HG03354 (cell line): ENCODE measurements at regions not wholly inside any gene's neighbourhood (a gene's known extent, or its start where the extent isn't known, plus 50 kb on each side); places are given as distances from the start of the nearest gene placed in this dataset.

Source experiments
- ATAC-seq: cut with Tn5 transposase; IDR thresholded peaks from one replicate; pipeline ENCODE4 v1.9.1; 2021; ENCODE audit warnings: mild to moderate bottlenecking; ENCODE audit not compliant: unreplicated experiment, poor library complexity, severe bottlenecking

DNA sequence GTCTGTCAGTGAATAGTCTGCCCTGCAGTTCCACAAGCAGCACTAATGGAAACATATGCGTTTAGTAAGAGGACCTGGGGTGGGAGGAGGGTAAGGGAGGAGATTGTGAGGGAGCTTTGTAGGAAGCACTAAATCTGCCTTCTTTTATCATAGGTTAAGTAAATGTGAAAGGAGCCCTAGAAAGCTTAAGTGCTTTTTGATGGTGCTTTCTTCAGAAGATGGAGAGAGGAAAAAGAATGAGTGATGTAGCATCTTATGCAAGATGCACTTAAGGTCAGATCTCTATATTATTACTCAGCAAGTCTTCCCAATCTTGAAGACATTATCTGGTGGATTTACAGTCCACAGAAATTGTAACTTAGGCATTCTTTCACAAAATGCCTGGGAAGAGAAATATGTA, 322.7 kb downstream of the PDHA2 start:
- no peak for ATAC-seq

DNA sequence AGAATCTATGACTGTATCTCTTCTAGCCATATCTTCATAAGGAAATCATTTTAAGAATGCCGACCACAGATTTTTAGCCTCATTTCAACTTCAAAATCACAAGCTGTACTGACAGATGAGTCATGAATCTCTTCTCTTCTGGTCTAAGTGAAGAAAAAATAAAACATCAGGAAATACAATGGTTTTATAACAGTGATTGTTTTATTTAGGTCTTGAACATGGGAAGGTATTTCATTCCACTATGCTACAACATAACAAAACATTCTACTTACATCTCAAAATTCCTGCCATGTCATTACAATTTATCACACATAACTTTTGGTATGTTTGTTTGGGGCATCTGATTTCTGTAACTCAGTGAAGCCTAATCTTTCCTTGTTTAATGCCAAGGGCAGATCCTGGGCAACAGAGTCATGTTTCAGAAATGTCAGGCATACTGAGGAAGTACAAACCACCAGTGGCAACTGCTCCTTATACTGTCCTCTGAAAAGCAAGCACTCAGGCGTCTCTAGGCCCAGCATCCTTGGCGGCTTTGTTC, 325.0 kb downstream of the PDHA2 start:
- ATAC-seq: no peak

DNA sequence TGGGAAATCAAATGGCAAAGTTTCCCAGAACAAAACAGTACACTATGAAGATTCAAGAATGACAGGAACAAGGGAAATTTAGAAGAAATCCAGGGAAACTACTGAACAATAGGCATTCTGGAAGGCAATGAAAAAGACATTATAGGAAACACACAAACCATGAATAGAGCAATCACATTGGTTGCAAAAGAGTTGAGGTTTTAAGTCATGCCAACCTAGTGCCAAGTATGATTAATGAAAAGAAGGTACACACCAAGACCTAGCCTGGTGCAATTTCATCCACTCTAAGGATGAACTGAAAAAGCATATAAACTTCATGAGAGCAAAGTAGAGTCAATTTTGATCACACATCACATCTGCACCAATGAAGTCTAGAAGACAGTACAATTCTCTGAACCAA, 326.9 kb downstream of the PDHA2 start:
- no peak for ATAC-seq

DNA sequence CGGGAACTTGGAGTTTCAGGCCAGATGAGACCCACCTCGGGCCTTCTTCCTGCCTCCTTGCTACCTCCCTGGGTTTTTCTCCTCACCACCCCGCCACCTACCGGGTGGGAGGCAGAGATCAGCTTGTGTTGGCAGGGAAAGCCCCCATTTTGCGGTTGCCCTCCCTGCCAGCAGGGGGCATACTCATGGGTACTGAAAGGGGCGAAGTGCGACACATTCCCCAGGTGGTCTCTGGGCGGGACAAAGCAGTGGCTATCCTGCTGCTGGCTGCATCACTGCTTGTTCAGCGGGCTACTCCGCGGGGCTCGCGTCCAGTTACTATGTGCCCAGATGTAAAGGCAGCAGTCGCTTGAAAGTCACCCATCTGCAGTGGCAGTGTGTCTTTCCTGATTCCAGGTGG, 330.3 kb downstream of the PDHA2 start:
- no peak for ATAC-seq

DNA sequence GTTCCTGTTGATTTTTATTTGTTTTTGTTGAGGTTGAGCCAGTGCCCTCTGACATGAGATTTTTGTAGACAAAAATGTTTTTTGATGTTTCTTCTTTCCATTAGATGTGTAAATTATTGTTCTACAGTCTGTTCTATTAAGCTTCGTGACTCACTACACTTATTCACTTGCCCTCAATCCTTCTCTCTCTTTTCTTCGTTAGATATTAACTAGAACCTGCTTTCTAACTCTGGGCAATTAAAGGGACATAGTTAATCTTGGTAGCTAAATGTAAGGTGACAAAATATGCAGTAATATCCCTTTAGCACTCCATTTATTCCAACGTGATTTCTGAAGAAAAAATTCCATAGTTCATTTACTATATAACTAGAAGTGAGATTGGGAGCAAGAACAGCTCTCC, 333.9 kb downstream of the PDHA2 start:
- ATAC-seq: no peak

GRCh38 chr4:96175871-96176270, 336.0 kb downstream of the PDHA2 start:
- no peak for ATAC-seq

- no peak for ATAC-seq
Observed at GRCh38 chr4:96183611-96184010, 343.7 kb downstream of the PDHA2 start.

GRCh38 chr4:96186593-96186992, 346.7 kb downstream of the PDHA2 start:
- ATAC-seq: no peak

- ATAC-seq: no peak
Observed at GRCh38 chr4:96189761-96190160, 349.9 kb downstream of the PDHA2 start.

DNA sequence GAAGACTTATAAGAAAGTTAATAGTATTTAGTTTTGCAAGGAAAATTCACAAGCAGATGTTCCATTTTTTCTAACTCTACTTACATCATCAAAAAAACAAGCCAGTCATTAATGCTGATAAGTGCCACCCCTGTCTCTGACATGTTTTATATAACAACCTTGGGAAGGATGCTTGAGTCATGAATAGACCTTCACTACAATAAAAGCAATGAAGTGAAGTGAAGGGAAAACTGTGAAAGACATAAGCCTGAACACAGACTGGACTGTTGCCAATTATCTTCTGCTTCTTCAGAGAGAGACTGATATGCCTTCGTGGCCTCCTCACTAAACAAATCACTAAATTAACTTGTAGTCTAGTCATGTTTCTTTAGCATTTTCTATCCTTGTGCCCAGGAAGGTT, 353.2 kb downstream of the PDHA2 start:
- ATAC-seq: no peak

GRCh38 chr4:96194993-96195392, 355.1 kb downstream of the PDHA2 start:
- ATAC-seq: no peak

GRCh38 chr4:96205143-96205936, 365.4 kb downstream of the PDHA2 start:
- ATAC-seq: no peak

- no peak for ATAC-seq
Observed at GRCh38 chr4:96227515-96227914, 387.6 kb downstream of the PDHA2 start.

DNA sequence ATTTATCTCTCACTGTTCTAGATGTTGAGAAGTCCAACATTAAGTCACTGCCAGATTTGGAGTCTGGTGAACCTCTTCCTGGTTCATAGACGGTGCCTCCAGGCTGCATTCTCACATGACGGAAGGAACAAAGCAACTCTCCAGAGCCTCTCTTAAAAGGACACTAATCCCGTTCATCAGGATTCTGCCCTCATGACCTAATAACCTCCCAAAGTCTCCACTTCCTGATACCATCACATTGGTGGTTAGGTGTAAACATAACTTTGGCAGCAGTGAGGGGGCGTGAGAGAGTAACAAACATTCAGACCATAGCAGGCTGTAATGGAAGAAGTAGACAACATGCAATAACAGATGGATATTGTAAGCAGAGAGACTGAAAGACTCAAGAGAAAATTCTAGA, 388.6 kb downstream of the PDHA2 start:
- no peak for ATAC-seq

DNA sequence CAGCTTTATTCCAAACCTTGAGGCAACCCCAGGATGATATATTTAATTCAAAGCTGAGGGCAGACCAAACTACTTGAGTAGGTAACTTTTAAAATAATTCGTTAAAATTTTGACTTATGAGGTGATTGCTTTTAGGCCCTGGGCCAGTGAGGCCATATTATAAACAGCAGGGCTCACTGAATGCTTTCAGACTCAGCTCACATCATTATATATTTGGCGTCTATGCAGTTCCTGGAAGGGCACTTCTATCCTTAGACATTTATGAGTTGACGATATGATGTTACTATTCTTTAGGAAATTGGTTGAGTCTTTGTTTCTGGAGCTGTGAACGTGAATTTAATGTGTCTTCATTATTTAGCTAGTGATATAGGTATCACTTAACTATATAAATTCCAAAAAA, 400.1 kb downstream of the PDHA2 start:
- ATAC-seq: no peak

GRCh38 chr4:96241819-96242218, 401.9 kb downstream of the PDHA2 start:
- ATAC-seq: no peak

DNA sequence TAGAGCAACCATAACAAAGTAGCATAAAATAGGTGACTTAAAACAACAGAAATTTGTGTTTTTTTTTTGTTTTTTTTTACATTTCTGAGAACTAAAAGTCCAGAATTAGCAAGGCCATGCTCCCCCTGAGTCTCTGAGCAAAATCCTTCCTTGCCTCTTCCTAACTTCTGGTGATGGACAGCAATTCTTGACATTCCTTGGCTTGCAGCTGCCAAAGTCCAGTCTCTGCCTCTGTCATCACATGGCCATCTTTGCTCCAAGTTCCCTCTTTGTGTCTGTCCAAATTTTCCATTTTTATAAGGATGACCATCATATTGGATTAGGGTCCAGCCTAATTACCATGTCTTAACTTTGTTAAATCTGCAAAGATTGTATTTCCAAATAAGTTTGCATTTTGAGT, 407.2 kb downstream of the PDHA2 start:
- no peak for ATAC-seq

- no peak for ATAC-seq
Observed at GRCh38 chr4:96248225-96248624, 408.3 kb downstream of the PDHA2 start.

- no peak for ATAC-seq
Observed at GRCh38 chr4:96260064-96260682, 420.3 kb downstream of the PDHA2 start.

- ATAC-seq: no peak
Observed at GRCh38 chr4:96262057-96262456, 422.2 kb downstream of the PDHA2 start.

DNA sequence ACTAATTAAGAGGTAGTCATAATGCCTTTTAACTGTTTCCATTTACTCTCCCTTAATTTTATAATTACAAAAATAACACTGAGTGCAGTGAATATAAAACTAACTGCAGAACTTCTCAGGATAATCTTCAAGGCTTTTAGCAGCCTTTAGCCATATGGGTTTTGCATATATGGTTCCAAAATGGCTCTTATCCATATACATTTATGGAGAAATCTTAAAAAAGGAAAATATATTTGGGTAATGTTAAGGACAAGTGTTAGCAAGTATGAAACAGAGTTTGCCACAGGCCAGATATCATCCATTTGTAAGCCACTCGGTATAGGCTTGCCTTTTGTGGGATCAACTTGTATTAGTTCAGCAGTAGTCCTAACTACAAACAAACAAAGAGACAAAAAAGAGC, 423.4 kb downstream of the PDHA2 start:
- ATAC-seq: no peak
